ENCODE measurements at regions not wholly inside any gene's neighbourhood (a gene's known extent, or its start where the extent isn't known, plus 50 kb on each side); places are given as distances from the start of the nearest gene placed in this dataset.

- ATAC-seq, result no peak
Measured at GRCh38 chr18:55866886-55867285, 278.9 kb upstream of the TCF4 start.

GRCh38 chr18:55866006-55866405, 278.0 kb upstream of the TCF4 start:
- ATAC-seq, result no peak

GRCh38 chr18:55864281-55864680, 276.3 kb upstream of the TCF4 start:
- ATAC-seq, result no peak

GRCh38 chr18:55863876-55864275, 275.9 kb upstream of the TCF4 start:
- no peak for ATAC-seq

- no peak for ATAC-seq
Measured at GRCh38 chr18:55863391-55863706, 275.4 kb upstream of the TCF4 start.

- no peak for ATAC-seq
Measured at GRCh38 chr18:55862693-55863390, 274.9 kb upstream of the TCF4 start.

GRCh38 chr18:55861266-55861665, 273.3 kb upstream of the TCF4 start:
- no peak for ATAC-seq

- ATAC-seq, result no peak
Measured at GRCh38 chr18:55858661-55859515, 270.9 kb upstream of the TCF4 start.

GRCh38 chr18:55857956-55858355, 270.0 kb upstream of the TCF4 start:
- no peak for ATAC-seq

- ATAC-seq, result no peak
Measured at GRCh38 chr18:55857409-55857808, 269.4 kb upstream of the TCF4 start.

- ATAC-seq, result no peak
Measured at GRCh38 chr18:55856679-55857078, 268.7 kb upstream of the TCF4 start.

- ATAC-seq, result no peak
Measured at GRCh38 chr18:55856229-55856628, 268.2 kb upstream of the TCF4 start.

GRCh38 chr18:55853268-55853667, 265.3 kb upstream of the TCF4 start:
- no peak for ATAC-seq

- no peak for ATAC-seq
Measured at GRCh38 chr18:55850904-55851303, 262.9 kb upstream of the TCF4 start.

- ATAC-seq, result no peak
Measured at GRCh38 chr18:55849391-55849790, 261.4 kb upstream of the TCF4 start.

- no peak for ATAC-seq
Measured at GRCh38 chr18:55847960-55848359, 260.0 kb upstream of the TCF4 start.

- ATAC-seq, result no peak
Measured at GRCh38 chr18:55845221-55845620, 257.2 kb upstream of the TCF4 start.

- no peak for ATAC-seq
Measured at GRCh38 chr18:55844382-55844781, 256.4 kb upstream of the TCF4 start.

GRCh38 chr18:55841314-55841713, 253.3 kb upstream of the TCF4 start:
- ATAC-seq, result no peak

GRCh38 chr18:55840601-55841170, 252.7 kb upstream of the TCF4 start:
- no peak for ATAC-seq

GRCh38 chr18:55839343-55839742, 251.4 kb upstream of the TCF4 start:
- ATAC-seq, result no peak

GRCh38 chr18:55838841-55839240, 250.8 kb upstream of the TCF4 start:
- no peak for ATAC-seq

- ATAC-seq, result no peak
Measured at GRCh38 chr18:55838319-55838718, 250.3 kb upstream of the TCF4 start.

GRCh38 chr18:55833543-55833942, 245.6 kb upstream of the TCF4 start:
- no peak for ATAC-seq
